HFFc6 (cell line): ENCODE measurements at regions not wholly inside any gene's neighbourhood (a gene's known extent, or its start where the extent isn't known, plus 50 kb on each side); places are given as distances from the start of the nearest gene placed in this dataset.

Experiments
- DNase-seq: peaks from one replicate; pipeline ENCODE4 v3.0.0-alpha.2; 2018
- H3K27ac Mint-ChIP-seq: 2 replicates; pipeline ENCODE4 v1.8.0; 2020; ENCODE audit warnings: mild to moderate bottlenecking, mixed read lengths
- H3K27me3 Mint-ChIP-seq: 2 replicates; pipeline ENCODE4 v1.8.0; 2021; ENCODE audit warnings: mild to moderate bottlenecking, moderate library complexity, mixed read lengths; ENCODE audit not compliant: insufficient read depth
- H3K36me3 Mint-ChIP-seq: 2 replicates; pipeline ENCODE4 v1.8.0; 2021; ENCODE audit warnings: low read depth, mixed read lengths
- H3K4me1 Mint-ChIP-seq: 2 replicates; pipeline ENCODE4 v1.8.0; 2020; ENCODE audit warnings: low read depth, mixed read lengths
- H3K4me3 Mint-ChIP-seq: 2 replicates; pipeline ENCODE4 v1.8.0; 2020; ENCODE audit warnings: mild to moderate bottlenecking, moderate library complexity, mixed read lengths
- H3K9me3 Mint-ChIP-seq: 2 replicates; pipeline ENCODE4 v1.8.0; 2020; ENCODE audit warnings: mild to moderate bottlenecking, mixed read lengths
- CTCF ChIP-seq: fragments of 200-600 bp; sonication (generic); IDR thresholded peaks from 2 replicates; pipeline ENCODE4 v1.5.0; 2021; ENCODE audit warnings: antibody characterized with exemption, mild to moderate bottlenecking

- Mint-ChIP-seq H3K9me3 (no peaks in the 10 kb centered on the region), H3K4me3 (no peak overlapping the region), H3K27ac (no peak overlapping the region), H3K27me3 (peaks cover 3% of the 10 kb centered on the region), H3K4me1 (peaks cover 58% of the 10 kb centered on the region), H3K36me3 (peaks cover 13% of the 10 kb centered on the region)
- no peak for TF ChIP-seq CTCF
- no peak for DNase-seq
Measured at GRCh38 chr5:148937830-148938521, 111.6 kb downstream of the ADRB2 start.

DNA sequence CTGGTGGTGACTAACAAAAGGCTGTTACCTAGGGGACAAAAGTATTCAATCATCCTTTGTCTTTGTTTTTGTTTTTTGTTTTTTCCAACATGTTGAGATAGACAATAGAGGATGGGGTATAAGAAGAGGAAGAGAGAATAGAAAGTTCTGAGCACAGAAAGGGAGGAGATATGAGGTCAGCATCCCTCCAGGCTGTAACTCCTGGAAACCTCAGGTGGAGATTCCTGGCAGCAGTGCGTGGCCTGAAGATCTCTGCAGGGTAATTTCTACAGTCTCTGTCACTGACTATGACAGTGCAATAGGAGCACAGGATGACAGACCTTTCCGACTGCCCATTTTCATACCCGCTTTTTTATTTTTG, 112.1 kb downstream of the ADRB2 start:
- Mint-ChIP-seq H3K27me3 (peaks cover 3% of the 10 kb centered on the region), H3K9me3 (no peaks in the 10 kb centered on the region), H3K4me1 (peaks cover 58% of the 10 kb centered on the region), H3K36me3 (peaks cover 13% of the 10 kb centered on the region), H3K4me3 (no peak overlapping the region), H3K27ac (no peak overlapping the region)
- DNase-seq, result no peak
- no peak for TF ChIP-seq CTCF

DNA sequence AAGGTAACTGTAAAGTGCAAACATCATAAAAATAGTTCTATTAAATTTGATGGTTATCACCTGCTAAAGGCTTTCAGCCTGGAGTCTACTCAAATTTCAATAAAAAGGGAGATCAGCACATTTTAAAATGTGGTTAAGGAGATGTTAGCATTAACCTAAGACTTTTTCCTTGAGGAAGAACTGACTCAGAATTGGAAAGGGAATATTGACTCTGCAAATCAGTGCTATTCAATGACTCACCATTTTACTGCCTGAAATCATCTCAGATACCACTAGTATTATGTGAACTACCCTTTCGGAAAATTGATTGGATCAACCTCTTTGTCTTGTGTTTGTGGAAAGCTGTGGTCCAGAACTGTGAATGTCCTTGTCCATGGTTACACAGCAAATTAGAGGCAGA, 113.3 kb downstream of the ADRB2 start:
- Mint-ChIP-seq H3K27ac (peak overlapping the region; percentile 61), H3K9me3 (no peaks in the 10 kb centered on the region), H3K27me3 (peaks cover 3% of the 10 kb centered on the region), H3K36me3 (peaks cover 11% of the 10 kb centered on the region), H3K4me3 (0 out of 2 replicates have a peak overlapping the region, but pooled peaks have one; percentile 35), H3K4me1 (peaks cover 50% of the 10 kb centered on the region)
- DNase-seq, result peak; percentile 74
- TF ChIP-seq CTCF, result no peak

DNA sequence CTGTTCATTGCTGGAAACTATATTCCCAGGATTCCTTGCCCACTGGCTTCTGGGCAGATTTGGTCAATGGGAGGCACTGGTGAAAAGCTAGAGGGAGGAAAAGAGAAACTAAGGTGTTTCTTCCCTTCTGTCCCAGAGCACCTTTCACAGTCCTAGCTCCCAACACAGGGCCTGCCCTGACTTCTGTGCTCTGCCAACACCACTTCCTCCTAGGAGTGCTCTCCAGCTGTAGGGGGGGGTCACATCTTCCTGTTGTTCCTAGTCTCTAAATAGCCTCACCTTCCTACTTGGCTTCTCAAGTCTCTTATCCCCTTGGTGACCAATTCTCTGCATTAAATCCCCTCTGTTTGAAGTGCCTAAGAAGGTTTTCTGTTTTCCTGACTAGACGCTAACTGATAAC, 115.4 kb downstream of the ADRB2 start:
- peaks cover 38% of the 10 kb centered on the region for H3K4me1 Mint-ChIP-seq
- H3K27ac Mint-ChIP-seq, result no peak overlapping the region
- DNase-seq, result no peak
- H3K27me3 Mint-ChIP-seq, result peaks cover 4% of the 10 kb centered on the region
- H3K36me3 Mint-ChIP-seq, result peaks cover 7% of the 10 kb centered on the region; the same call in 1 of the 2 replicates
- H3K9me3 Mint-ChIP-seq, result no peaks in the 10 kb centered on the region
- no peak for TF ChIP-seq CTCF
- no peak overlapping the region for H3K4me3 Mint-ChIP-seq

GRCh38 chr5:148949841-148950470, 112.9 kb downstream of the SH3TC2 start:
- no peak overlapping the region for H3K4me3 Mint-ChIP-seq
- no peak overlapping the region for H3K27ac Mint-ChIP-seq
- DNase-seq, result no peak
- H3K4me1 Mint-ChIP-seq, result peaks cover 14% of the 10 kb centered on the region
- peaks cover 5% of the 10 kb centered on the region; the same call in 1 of the 2 replicates for H3K36me3 Mint-ChIP-seq
- TF ChIP-seq CTCF, result no peak
- no peaks in the 10 kb centered on the region for H3K9me3 Mint-ChIP-seq
- H3K27me3 Mint-ChIP-seq, result no peaks in the 10 kb centered on the region
